Gastrocnemius medialis (tissue), 4 donors: ENCODE measurements at regions not wholly inside any gene's neighbourhood (a gene's known extent, or its start where the extent isn't known, plus 50 kb on each side); places are given as distances from the start of the nearest gene placed in this dataset.

Experiments
- CTCF ChIP-seq, 5 experiments: fragments of 450-650 bp in 3 of 5; fragments of 200-600 bp in 2 of 5; sonication (generic) in 2 of 5; IDR thresholded peaks in 4 of 5; conservative IDR thresholded peaks in 1 of 5; 1 replicate in 4 of 5; 2 replicates in 1 of 5; pipeline ENCODE4 v1.5.1; 2016 to 2019; ENCODE audit warnings: antibody characterized with exemption in 5 of 5, mild to moderate bottlenecking in 3 of 5, moderate library complexity in 3 of 5
- POLR2A ChIP-seq, 2 donors: fragments of 450-650 bp; IDR thresholded peaks; one replicate each; pipeline ENCODE4 v1.6.1; 2017; ENCODE audit warnings: antibody characterized with exemption in 2 of 2, mild to moderate bottlenecking in 2 of 2, moderate library complexity in 2 of 2

GRCh38 chr13:68745502-68745901 is 1362.1 kb upstream of the ATXN8OS start:
- TF ChIP-seq CTCF (IDR thresholded peaks at IDR 0.05 in 4 of 5, conservative IDR thresholded peaks at IDR 0.05 in 1 of 5) (no peak), POLR2A (IDR thresholded peaks at IDR 0.05) (no peak)
